ENCODE measurements at regions not wholly inside any gene's neighbourhood (a gene's known extent, or its start where the extent isn't known, plus 50 kb on each side); places are given as distances from the start of the nearest gene placed in this dataset.

DNA sequence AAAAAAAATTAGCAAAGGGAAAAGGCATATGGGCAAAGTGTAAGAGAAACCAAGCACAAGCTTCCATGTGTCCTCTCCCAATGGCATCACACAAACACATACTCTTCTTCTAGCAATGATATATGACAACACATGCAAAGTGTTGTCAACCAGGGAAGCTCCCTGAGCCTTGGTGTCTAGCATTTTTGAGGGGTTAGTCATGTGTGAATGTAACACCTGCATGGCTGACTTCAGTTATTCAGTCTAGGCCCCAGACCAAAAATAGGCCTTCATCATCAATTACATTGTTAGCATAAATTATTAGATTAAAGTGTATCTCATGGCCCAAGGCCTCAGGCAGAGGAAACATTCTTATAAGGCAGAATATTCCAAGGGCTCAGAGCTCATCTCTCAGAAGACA, 450.0 kb downstream of the TLE1 start:
- TF ChIP-seq, protein P1, sequence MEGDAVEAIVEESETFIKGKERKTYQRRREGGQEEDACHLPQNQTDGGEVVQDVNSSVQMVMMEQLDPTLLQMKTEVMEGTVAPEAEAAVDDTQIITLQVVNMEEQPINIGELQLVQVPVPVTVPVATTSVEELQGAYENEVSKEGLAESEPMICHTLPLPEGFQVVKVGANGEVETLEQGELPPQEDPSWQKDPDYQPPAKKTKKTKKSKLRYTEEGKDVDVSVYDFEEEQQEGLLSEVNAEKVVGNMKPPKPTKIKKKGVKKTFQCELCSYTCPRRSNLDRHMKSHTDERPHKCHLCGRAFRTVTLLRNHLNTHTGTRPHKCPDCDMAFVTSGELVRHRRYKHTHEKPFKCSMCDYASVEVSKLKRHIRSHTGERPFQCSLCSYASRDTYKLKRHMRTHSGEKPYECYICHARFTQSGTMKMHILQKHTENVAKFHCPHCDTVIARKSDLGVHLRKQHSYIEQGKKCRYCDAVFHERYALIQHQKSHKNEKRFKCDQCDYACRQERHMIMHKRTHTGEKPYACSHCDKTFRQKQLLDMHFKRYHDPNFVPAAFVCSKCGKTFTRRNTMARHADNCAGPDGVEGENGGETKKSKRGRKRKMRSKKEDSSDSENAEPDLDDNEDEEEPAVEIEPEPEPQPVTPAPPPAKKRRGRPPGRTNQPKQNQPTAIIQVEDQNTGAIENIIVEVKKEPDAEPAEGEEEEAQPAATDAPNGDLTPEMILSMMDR (IDR thresholded peaks at IDR 0.05 in 2 of 3, conservative IDR thresholded peaks at IDR 0.05 in 1 of 3; ENCODE audit: control insufficient read depth in 2 of 3, extremely low read depth in 1 of 3, insufficient read depth in 1 of 3, low read depth in 3 of 3, low read length in 3 of 3), result no peak
- no peak for TF ChIP-seq SIN3A (IDR thresholded peaks at IDR 0.05; ENCODE audit: low read depth, low read length)
- TF ChIP-seq ZSCAN29 (IDR thresholded peaks at IDR 0.05), result no peak
- TF ChIP-seq NRF1 (conservative IDR thresholded peaks at IDR 0.05; ENCODE audit: low read depth, low read length), result no peak
- no peak for TF ChIP-seq POLR2A (IDR thresholded peaks at IDR 0.05; ENCODE audit: low read depth, low read length)
- TF ChIP-seq, protein P2, sequence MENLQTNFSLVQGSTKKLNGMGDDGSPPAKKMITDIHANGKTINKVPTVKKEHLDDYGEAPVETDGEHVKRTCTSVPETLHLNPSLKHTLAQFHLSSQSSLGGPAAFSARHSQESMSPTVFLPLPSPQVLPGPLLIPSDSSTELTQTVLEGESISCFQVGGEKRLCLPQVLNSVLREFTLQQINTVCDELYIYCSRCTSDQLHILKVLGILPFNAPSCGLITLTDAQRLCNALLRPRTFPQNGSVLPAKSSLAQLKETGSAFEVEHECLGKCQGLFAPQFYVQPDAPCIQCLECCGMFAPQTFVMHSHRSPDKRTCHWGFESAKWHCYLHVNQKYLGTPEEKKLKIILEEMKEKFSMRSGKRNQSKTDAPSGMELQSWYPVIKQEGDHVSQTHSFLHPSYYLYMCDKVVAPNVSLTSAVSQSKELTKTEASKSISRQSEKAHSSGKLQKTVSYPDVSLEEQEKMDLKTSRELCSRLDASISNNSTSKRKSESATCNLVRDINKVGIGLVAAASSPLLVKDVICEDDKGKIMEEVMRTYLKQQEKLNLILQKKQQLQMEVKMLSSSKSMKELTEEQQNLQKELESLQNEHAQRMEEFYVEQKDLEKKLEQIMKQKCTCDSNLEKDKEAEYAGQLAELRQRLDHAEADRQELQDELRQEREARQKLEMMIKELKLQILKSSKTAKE (IDR thresholded peaks at IDR 0.05; ENCODE audit: low read depth, poor library complexity, severe bottlenecking), result no peak
- TF ChIP-seq, protein P3, sequence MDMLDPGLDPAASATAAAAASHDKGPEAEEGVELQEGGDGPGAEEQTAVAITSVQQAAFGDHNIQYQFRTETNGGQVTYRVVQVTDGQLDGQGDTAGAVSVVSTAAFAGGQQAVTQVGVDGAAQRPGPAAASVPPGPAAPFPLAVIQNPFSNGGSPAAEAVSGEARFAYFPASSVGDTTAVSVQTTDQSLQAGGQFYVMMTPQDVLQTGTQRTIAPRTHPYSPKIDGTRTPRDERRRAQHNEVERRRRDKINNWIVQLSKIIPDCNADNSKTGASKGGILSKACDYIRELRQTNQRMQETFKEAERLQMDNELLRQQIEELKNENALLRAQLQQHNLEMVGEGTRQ (IDR thresholded peaks at IDR 0.05; ENCODE audit: borderline replicate concordance, low read depth, low read length), result no peak

All from GM12878 (cell line).